ENCODE measurements at regions not wholly inside any gene's neighbourhood (a gene's known extent, or its start where the extent isn't known, plus 50 kb on each side); places are given as distances from the start of the nearest gene placed in this dataset.

DNA sequence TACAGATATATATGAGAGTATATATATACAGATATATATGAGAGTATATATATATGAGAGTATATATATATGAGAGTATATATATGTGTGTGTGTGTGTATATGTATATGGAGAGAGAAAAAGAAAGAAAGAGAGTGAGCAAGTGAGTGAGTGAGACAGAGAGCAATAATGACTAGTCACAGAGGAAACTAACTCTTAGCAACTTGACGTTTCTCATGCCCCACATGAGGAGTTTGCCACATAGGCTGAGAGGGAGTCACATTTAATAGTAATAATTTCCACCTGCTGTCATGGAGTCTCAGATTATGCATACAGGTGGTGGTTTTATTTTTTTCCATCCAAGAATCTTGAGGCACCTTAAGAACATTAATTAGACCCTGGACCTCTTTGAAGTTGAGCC is 199.9 kb downstream of the GATA3 start:
- H3K4me1 ChIP-seq (ENCODE audit: control insufficient read depth in 2 of 2, insufficient read depth in 2 of 2, low read length in 1 of 2): no peaks in the 10 kb centered on the region
- no peaks in the 10 kb centered on the region for H3K27me3 ChIP-seq (ENCODE audit: control insufficient read depth in 1 of 2, insufficient read depth in 2 of 2, low read length in 2 of 2)
- 59 to 64% methylated on average over 1 of the region's 1 CpG for WGBS, 2 donors
- no peak overlapping the region for H3K4me3 ChIP-seq (ENCODE audit: low read depth in 1 of 2, low read length in 2 of 2)
- no peaks in the 10 kb centered on the region for H3K36me3 ChIP-seq (ENCODE audit: control insufficient read depth in 2 of 2, insufficient read depth in 2 of 2, low read length in 1 of 2)
- H3K9me3 ChIP-seq (ENCODE audit: control insufficient read depth in 2 of 2, insufficient read depth in 1 of 2, low read depth in 1 of 2, low read length in 1 of 2): peaks cover under 1 to 3% of the 10 kb centered on the region in 2 donors
- H3K27ac ChIP-seq (ENCODE audit: low read depth in 2 of 2, low read length in 1 of 2): no peak overlapping the region

DNA sequence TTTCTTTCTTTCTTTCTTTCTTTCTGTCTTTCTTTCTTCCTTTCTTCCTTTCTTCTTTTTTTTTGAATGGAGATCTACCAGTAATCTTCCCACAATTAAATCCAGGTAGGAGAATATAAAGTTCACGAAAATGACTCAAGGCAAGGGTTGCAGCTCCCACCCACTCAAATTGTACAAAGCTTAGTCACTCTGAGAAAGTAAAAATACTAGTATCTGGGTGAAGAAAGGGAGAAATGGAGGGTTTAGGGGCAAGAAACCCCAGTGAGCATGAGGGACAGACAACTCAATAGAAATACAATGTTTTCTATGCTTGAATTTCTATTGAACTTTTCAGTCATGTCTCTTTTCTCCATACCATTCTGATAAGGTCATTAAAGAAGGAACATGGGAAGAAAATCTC is 200.8 kb downstream of the GATA3 start:
- peaks cover 0 to 2% of the 10 kb centered on the region in 2 donors for H3K9me3 ChIP-seq (ENCODE audit: control insufficient read depth in 2 of 2, insufficient read depth in 1 of 2, low read depth in 1 of 2, low read length in 1 of 2)
- H3K27ac ChIP-seq (ENCODE audit: low read depth in 2 of 2, low read length in 1 of 2): no peak overlapping the region
- H3K36me3 ChIP-seq (ENCODE audit: control insufficient read depth in 2 of 2, insufficient read depth in 2 of 2, low read length in 1 of 2): no peaks in the 10 kb centered on the region
- H3K4me1 ChIP-seq (ENCODE audit: control insufficient read depth in 2 of 2, insufficient read depth in 2 of 2, low read length in 1 of 2): no peaks in the 10 kb centered on the region
- H3K4me3 ChIP-seq (ENCODE audit: low read depth in 1 of 2, low read length in 2 of 2): no peak overlapping the region
- WGBS, 2 donors: 71 to 73% methylated on average over 1 of the region's 1 CpG
- H3K27me3 ChIP-seq (ENCODE audit: control insufficient read depth in 1 of 2, insufficient read depth in 2 of 2, low read length in 2 of 2): no peaks in the 10 kb centered on the region

DNA sequence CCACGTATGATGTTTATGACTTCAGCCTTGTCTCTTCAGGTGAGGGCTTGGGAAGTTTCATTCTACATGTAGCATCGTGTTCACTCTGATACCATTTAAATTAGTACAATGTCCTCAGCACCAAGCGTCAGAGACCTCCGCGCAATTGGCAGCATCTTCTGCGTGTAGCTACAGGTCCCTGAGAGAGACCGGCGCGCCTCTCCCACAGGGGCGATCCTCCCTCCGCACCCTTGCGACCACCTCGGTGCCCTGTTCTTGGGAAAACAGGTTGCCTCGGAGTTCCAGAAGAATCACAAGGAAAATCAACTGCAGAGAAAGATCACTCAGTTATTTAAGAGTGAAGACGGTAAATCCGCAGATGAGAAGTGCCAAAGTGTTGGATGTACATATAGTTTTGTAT is 206.2 kb downstream of the GATA3 start:
- Histone ChIP-seq H3K9me3 (ENCODE audit: control insufficient read depth in 2 of 2, insufficient read depth in 1 of 2, low read depth in 1 of 2, low read length in 1 of 2) (no peaks in the 10 kb centered on the region), H3K27me3 (ENCODE audit: control insufficient read depth in 1 of 2, insufficient read depth in 2 of 2, low read length in 2 of 2) (no peaks in the 10 kb centered on the region), H3K4me1 (ENCODE audit: control insufficient read depth in 2 of 2, insufficient read depth in 2 of 2, low read length in 1 of 2) (no peaks in the 10 kb centered on the region), H3K36me3 (ENCODE audit: control insufficient read depth in 2 of 2, insufficient read depth in 2 of 2, low read length in 1 of 2) (no peaks in the 10 kb centered on the region), H3K27ac (ENCODE audit: low read depth in 2 of 2, low read length in 1 of 2) (no peak overlapping the region), H3K4me3 (ENCODE audit: low read depth in 1 of 2, low read length in 2 of 2) (no peak overlapping the region)
- 92% methylated on average over 16 of the region's 16 CpGs for WGBS, 2 donors

DNA sequence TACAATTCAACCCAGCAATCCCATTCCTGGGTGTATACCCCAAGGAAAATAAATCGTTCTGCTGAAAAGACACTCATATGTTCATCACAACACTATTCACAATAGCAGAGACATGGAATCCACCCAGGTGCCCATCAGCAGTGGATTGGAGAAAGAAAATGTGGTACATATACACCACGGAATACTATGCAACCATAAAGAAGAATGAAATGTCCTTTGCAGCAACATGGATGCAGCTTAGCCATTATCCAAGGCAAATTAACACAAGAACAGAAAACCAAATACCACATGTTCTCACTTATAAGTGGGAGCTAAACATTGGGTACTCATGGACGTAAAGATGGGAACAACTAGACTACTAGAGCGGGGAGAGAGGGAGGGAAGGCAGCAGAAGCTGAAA is 207.8 kb downstream of the GATA3 start:
- WGBS, 2 donors: 90 to 96% methylated on average over 4 of the region's 4 CpGs
- Histone ChIP-seq H3K27ac (ENCODE audit: low read depth in 2 of 2, low read length in 1 of 2) (no peak overlapping the region), H3K27me3 (ENCODE audit: control insufficient read depth in 1 of 2, insufficient read depth in 2 of 2, low read length in 2 of 2) (no peaks in the 10 kb centered on the region), H3K36me3 (ENCODE audit: control insufficient read depth in 2 of 2, insufficient read depth in 2 of 2, low read length in 1 of 2) (no peaks in the 10 kb centered on the region), H3K4me1 (ENCODE audit: control insufficient read depth in 2 of 2, insufficient read depth in 2 of 2, low read length in 1 of 2) (no peaks in the 10 kb centered on the region), H3K4me3 (ENCODE audit: low read depth in 1 of 2, low read length in 2 of 2) (no peak overlapping the region), H3K9me3 (ENCODE audit: control insufficient read depth in 2 of 2, insufficient read depth in 1 of 2, low read depth in 1 of 2, low read length in 1 of 2) (no peaks in the 10 kb centered on the region)

DNA sequence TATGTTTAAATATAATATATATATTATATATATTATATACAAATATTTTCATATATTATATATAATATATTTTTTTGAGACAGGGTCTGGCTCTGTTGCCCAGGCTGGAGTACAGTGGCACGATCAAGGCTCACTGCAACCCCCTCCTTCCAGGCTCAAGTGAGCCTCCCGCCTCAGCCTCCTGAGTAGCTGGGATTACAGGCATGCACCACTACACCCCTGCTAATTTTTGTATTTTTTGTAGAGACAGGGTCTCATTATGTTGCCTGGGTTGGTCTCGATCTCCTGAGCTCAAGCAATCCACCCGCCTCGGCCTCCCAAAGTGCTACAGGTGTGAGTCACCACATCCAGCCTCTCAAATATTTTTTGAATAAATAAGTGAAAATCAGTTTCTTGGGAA is 215.5 kb downstream of the GATA3 start:
- Histone ChIP-seq H3K27me3 (ENCODE audit: control insufficient read depth in 1 of 2, insufficient read depth in 2 of 2, low read length in 2 of 2) (no peaks in the 10 kb centered on the region), H3K36me3 (ENCODE audit: control insufficient read depth in 2 of 2, insufficient read depth in 2 of 2, low read length in 1 of 2) (no peaks in the 10 kb centered on the region), H3K4me3 (ENCODE audit: low read depth in 1 of 2, low read length in 2 of 2) (no peak overlapping the region), H3K4me1 (ENCODE audit: control insufficient read depth in 2 of 2, insufficient read depth in 2 of 2, low read length in 1 of 2) (no peaks in the 10 kb centered on the region), H3K9me3 (ENCODE audit: control insufficient read depth in 2 of 2, insufficient read depth in 1 of 2, low read depth in 1 of 2, low read length in 1 of 2) (no peaks in the 10 kb centered on the region), H3K27ac (ENCODE audit: low read depth in 2 of 2, low read length in 1 of 2) (no peak overlapping the region)
- 94 to 97% methylated on average over 5 of the region's 5 CpGs for WGBS, 2 donors

DNA sequence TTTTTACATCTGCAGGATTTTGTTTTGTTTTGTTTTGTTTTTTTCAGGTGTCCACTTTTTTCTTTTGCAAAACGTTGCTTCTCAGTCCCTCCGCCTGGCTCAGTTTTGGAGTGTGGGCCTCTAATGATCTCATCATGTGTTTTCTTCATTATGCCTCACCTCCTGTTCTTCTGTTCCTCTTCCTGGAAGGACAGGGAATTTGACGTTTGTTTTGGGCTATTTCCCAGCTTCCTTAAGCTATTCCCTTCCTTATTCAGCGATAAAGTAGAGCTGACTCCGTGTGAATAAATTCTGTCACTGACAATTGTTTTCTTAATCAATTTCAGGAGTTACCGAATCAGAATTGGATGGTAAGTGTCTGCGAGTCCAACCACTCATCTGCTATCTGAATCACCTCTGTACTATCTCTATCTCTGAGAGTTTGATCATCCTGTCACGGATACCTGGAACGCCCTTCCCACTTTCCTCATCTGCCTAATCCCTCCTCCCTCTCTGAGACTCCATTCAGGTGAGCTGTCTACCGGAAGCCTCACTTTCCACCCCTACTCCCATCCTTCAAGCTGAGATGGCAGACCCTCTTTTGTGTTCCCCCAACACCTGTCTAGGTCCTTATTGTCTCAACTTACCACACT is 218.4 kb downstream of the GATA3 start:
- no peak overlapping the region for H3K27ac ChIP-seq (ENCODE audit: low read depth in 2 of 2, low read length in 1 of 2)
- no peaks in the 10 kb centered on the region for H3K9me3 ChIP-seq (ENCODE audit: control insufficient read depth in 2 of 2, insufficient read depth in 1 of 2, low read depth in 1 of 2, low read length in 1 of 2)
- no peaks in the 10 kb centered on the region for H3K27me3 ChIP-seq (ENCODE audit: control insufficient read depth in 1 of 2, insufficient read depth in 2 of 2, low read length in 2 of 2)
- no peak overlapping the region for H3K4me3 ChIP-seq (ENCODE audit: low read depth in 1 of 2, low read length in 2 of 2)
- WGBS, 2 donors: 57 to 70% methylated on average over 10 of the region's 10 CpGs
- no peaks in the 10 kb centered on the region for H3K4me1 ChIP-seq (ENCODE audit: control insufficient read depth in 2 of 2, insufficient read depth in 2 of 2, low read length in 1 of 2)
- H3K36me3 ChIP-seq (ENCODE audit: control insufficient read depth in 2 of 2, insufficient read depth in 2 of 2, low read length in 1 of 2): no peaks in the 10 kb centered on the region

DNA sequence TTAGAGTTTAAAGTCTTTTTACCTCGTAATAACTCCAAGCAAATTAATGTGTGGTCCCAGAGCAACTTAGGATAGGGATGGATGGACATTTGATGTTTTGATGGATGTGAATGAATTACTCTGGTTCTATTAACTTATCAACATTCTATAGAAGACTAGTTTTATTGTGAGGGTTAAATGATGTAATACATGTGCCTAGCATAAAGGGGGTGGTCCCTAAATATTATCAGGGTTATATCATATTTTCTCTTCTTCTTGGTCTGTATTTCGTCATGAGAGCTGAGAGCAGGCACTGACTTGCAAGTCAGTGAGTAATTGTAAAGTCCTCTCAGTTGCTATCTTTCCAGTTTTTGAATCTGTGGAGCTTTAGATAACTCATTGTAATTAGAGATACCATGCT is 219.3 kb downstream of the GATA3 start:
- Histone ChIP-seq H3K36me3 (ENCODE audit: control insufficient read depth in 2 of 2, insufficient read depth in 2 of 2, low read length in 1 of 2) (no peaks in the 10 kb centered on the region), H3K27ac (ENCODE audit: low read depth in 2 of 2, low read length in 1 of 2) (no peak overlapping the region), H3K4me1 (ENCODE audit: control insufficient read depth in 2 of 2, insufficient read depth in 2 of 2, low read length in 1 of 2) (no peaks in the 10 kb centered on the region), H3K9me3 (ENCODE audit: control insufficient read depth in 2 of 2, insufficient read depth in 1 of 2, low read depth in 1 of 2, low read length in 1 of 2) (no peaks in the 10 kb centered on the region), H3K4me3 (ENCODE audit: low read depth in 1 of 2, low read length in 2 of 2) (no peak overlapping the region), H3K27me3 (ENCODE audit: control insufficient read depth in 1 of 2, insufficient read depth in 2 of 2, low read length in 2 of 2) (no peaks in the 10 kb centered on the region)
- 42 to 52% methylated on average over 2 of the region's 2 CpGs for WGBS, 2 donors

DNA sequence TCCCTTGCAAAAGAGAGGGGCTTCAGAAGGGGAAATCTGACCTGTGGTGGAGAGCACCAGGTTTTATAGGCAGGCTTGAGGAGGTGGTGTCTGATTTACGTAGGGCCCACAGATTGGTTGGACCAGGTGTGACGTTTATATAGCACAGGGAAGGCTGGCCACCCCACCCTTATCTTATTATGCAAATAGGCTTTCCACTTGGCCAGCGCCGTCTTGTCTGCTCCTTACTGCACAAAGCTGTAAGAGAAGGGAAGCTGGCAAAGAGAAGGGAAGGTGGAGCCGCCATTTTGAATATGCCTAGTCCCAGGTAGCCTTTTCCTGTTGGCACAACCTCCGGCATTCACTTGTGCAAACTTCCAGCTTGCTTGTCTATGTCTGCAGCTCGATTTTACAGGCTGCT is 221.4 kb downstream of the GATA3 start:
- H3K27ac ChIP-seq (ENCODE audit: low read depth in 2 of 2, low read length in 1 of 2): no peak overlapping the region
- no peaks in the 10 kb centered on the region for H3K36me3 ChIP-seq (ENCODE audit: control insufficient read depth in 2 of 2, insufficient read depth in 2 of 2, low read length in 1 of 2)
- no peaks in the 10 kb centered on the region for H3K27me3 ChIP-seq (ENCODE audit: control insufficient read depth in 1 of 2, insufficient read depth in 2 of 2, low read length in 2 of 2)
- 68 to 80% methylated on average over 7 of the region's 7 CpGs for WGBS, 2 donors
- no peaks in the 10 kb centered on the region for H3K9me3 ChIP-seq (ENCODE audit: control insufficient read depth in 2 of 2, insufficient read depth in 1 of 2, low read depth in 1 of 2, low read length in 1 of 2)
- H3K4me1 ChIP-seq (ENCODE audit: control insufficient read depth in 2 of 2, insufficient read depth in 2 of 2, low read length in 1 of 2): no peaks in the 10 kb centered on the region
- H3K4me3 ChIP-seq (ENCODE audit: low read depth in 1 of 2, low read length in 2 of 2): no peak overlapping the region

DNA sequence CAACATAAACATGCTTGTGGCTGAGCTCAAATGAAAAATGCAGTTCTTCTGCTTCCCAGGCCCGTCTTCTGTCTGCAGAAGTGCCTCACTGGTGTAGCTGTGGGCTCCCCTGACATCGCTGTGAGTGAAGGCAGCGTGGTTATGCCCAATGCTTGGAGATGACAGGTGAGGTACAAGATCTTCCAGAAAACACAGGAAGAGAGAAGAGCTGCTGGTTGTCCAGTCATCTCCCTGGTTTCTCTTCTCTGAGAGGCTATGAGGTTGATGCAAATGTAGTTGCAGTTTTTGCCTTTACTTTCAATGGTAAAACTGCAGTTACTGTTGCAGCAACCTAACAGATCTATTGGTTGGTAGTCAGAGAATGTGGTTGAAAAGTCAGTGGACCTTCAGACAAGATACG is 223.6 kb downstream of the GATA3 start:
- Histone ChIP-seq H3K27ac (ENCODE audit: low read depth in 2 of 2, low read length in 1 of 2) (no peak overlapping the region), H3K27me3 (ENCODE audit: control insufficient read depth in 1 of 2, insufficient read depth in 2 of 2, low read length in 2 of 2) (peaks cover 0 to 2% of the 10 kb centered on the region in 2 donors), H3K4me1 (ENCODE audit: control insufficient read depth in 2 of 2, insufficient read depth in 2 of 2, low read length in 1 of 2) (no peaks in the 10 kb centered on the region), H3K4me3 (ENCODE audit: low read depth in 1 of 2, low read length in 2 of 2) (no peak overlapping the region), H3K36me3 (ENCODE audit: control insufficient read depth in 2 of 2, insufficient read depth in 2 of 2, low read length in 1 of 2) (no peaks in the 10 kb centered on the region), H3K9me3 (ENCODE audit: control insufficient read depth in 2 of 2, insufficient read depth in 1 of 2, low read depth in 1 of 2, low read length in 1 of 2) (no peaks in the 10 kb centered on the region)
- WGBS, 2 donors: 79 to 80% methylated on average over 4 of the region's 4 CpGs

DNA sequence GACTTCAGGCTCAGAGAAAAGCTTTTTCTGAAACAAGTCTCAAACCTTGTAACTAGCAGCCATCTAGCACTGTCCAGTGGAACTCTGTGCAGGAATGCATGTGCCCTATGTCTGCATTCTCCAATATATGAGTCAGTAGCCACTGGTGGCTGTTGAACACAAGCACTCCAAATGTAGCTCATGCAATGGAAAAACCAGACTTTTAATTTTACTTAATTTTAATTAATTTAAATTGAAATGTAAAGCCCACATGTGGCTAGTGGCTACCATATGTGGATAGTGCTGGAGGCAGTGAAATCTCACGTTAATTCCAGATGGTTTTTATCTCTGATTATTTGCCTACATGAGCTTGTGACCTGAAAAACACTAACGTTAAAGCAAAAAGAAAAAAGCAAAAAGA is 225.1 kb downstream of the GATA3 start:
- Histone ChIP-seq H3K4me3 (ENCODE audit: low read depth in 1 of 2, low read length in 2 of 2) (no peak overlapping the region), H3K4me1 (ENCODE audit: control insufficient read depth in 2 of 2, insufficient read depth in 2 of 2, low read length in 1 of 2) (no peaks in the 10 kb centered on the region), H3K9me3 (ENCODE audit: control insufficient read depth in 2 of 2, insufficient read depth in 1 of 2, low read depth in 1 of 2, low read length in 1 of 2) (no peaks in the 10 kb centered on the region), H3K27me3 (ENCODE audit: control insufficient read depth in 1 of 2, insufficient read depth in 2 of 2, low read length in 2 of 2) (peaks cover 0 to 2% of the 10 kb centered on the region in 2 donors), H3K27ac (ENCODE audit: low read depth in 2 of 2, low read length in 1 of 2) (no peak overlapping the region), H3K36me3 (ENCODE audit: control insufficient read depth in 2 of 2, insufficient read depth in 2 of 2, low read length in 1 of 2) (no peaks in the 10 kb centered on the region)
- 67 to 73% methylated on average over 2 of the region's 2 CpGs for WGBS, 2 donors

All from esophagus (tissue), 2 donors.